B cell (primary cell): ENCODE measurements at regions not wholly inside any gene's neighbourhood (a gene's known extent, or its start where the extent isn't known, plus 50 kb on each side); places are given as distances from the start of the nearest gene placed in this dataset.

Experiments used
- ATAC-seq: fragments of 200-7000 bp; cut with Tn5 transposase; one replicate; pipeline ENCODE4 v1.10.0; 2021; ENCODE audit warnings: low read depth, mild to moderate bottlenecking, moderate number of reproducible peaks, moderate library complexity
- CTCF ChIA-PET: fragments of 350-600 bp; sonication (Branson Sonifier 250); formaldehyde crosslinking; loops from one replicate; lab custom pipeline; 2021; ENCODE audit warnings: antibody characterized with exemption, inconsistent platforms; lab: Charles Lee
- POLR2A ChIA-PET: fragments of 350-600 bp; sonication (Branson Sonifier 250); formaldehyde crosslinking; loops from one replicate; lab custom pipeline; 2021; ENCODE audit warnings: antibody characterized with exemption; lab: Charles Lee
- DNase-seq: peaks from one replicate; pipeline ENCODE4 v3.0.0; 2013
- H2AFZ ChIP-seq: 2 replicates; pipeline ENCODE4 v1.6.1; 2012; ENCODE audit warnings: mild to moderate bottlenecking, low read depth, low read length; ENCODE audit not compliant: insufficient read depth, poor library complexity, severe bottlenecking
- H3K27ac ChIP-seq, 2 donors: 1 replicate in 1 of 2; 2 replicates in 1 of 2; pipeline ENCODE4 v1.5.1; 2012 to 2013; ENCODE audit warnings: low read length in 2 of 2, mild to moderate bottlenecking in 2 of 2, moderate library complexity in 1 of 2
- H3K27me3 ChIP-seq, 4 experiments: fragments of 200-600 bp in 1 of 4; sonication (generic) in 1 of 4; replicated peaks in 1 of 4; 1 replicate in 2 of 4; 2 replicates in 2 of 4; pipeline versions ENCODE4 v1.6.1 to v1.7.0; 2013 to 2016; ENCODE audit warnings: low read length in 3 of 4, mild to moderate bottlenecking in 2 of 4, mixed read lengths in 1 of 4, moderate library complexity in 1 of 4; ENCODE audit not compliant: insufficient read depth in 4 of 4, control insufficient read depth in 3 of 4; ENCODE audit errors: control extremely low read depth in 1 of 4
- H3K36me3 ChIP-seq, 2 experiments: replicated peaks in 1 of 2; 1 replicate in 1 of 2; 2 replicates in 1 of 2; pipeline versions ENCODE4 v1.6.1 to v1.7.1; 2013; ENCODE audit warnings: low read length in 1 of 2; ENCODE audit not compliant: insufficient read depth in 2 of 2, control insufficient read depth in 1 of 2; ENCODE audit errors: control extremely low read depth in 1 of 2, extremely low read depth in 1 of 2
- H3K4me1 ChIP-seq, 2 donors: fragments of 200-600 bp in 1 of 2; sonication (generic) in 1 of 2; 1 replicate in 1 of 2; 2 replicates in 1 of 2; pipeline versions ENCODE4 v1.5.1 to v1.6.1; 2013 to 2017; ENCODE audit warnings: low read length in 2 of 2; ENCODE audit not compliant: control insufficient read depth in 2 of 2, insufficient read depth in 2 of 2
- H3K4me2 ChIP-seq: replicated peaks from 2 replicates; pipeline ENCODE3; 2012; ENCODE audit warnings: mild to moderate bottlenecking, low read depth, low read length; ENCODE audit not compliant: poor library complexity, severe bottlenecking
- H3K4me3 ChIP-seq, 5 experiments: fragments of 200-600 bp in 1 of 5; sonication (generic) in 1 of 5; 1 replicate in 3 of 5; 2 replicates in 2 of 5; pipeline versions ENCODE4 v1.5.1 to v1.7.0; 2011 to 2016; ENCODE audit warnings: low read length in 4 of 5, mild to moderate bottlenecking in 4 of 5, low read depth in 2 of 5, control low read depth in 1 of 5, moderate library complexity in 1 of 5; ENCODE audit not compliant: insufficient read depth in 1 of 5; ENCODE audit errors: control extremely low read depth in 1 of 5, extremely low read depth in 1 of 5
- H3K79me2 ChIP-seq: fragments of 200-600 bp; sonication (generic); one replicate; pipeline ENCODE4 v1.6.0; 2016; ENCODE audit warnings: low read length; ENCODE audit not compliant: control insufficient read depth, insufficient read depth
- H3K9ac ChIP-seq: fragments of 200-600 bp; sonication (generic); 2 replicates; pipeline ENCODE4 v1.6.1; 2017; ENCODE audit warnings: mild to moderate bottlenecking, low read length, moderate library complexity
- H3K9me3 ChIP-seq, 3 donors: one replicate each; pipeline versions ENCODE4 v1.6.1 to v1.7.1; 2013; ENCODE audit warnings: low read length in 2 of 3; ENCODE audit not compliant: control insufficient read depth in 2 of 3, insufficient read depth in 1 of 3; ENCODE audit errors: control extremely low read depth in 1 of 3
- H4K20me1 ChIP-seq: 2 replicates; pipeline ENCODE4 v1.6.0; 2012; ENCODE audit warnings: mild to moderate bottlenecking, low read length; ENCODE audit not compliant: insufficient read depth, control insufficient read depth, poor library complexity, severe bottlenecking
- H3K27ac Mint-ChIP-seq: one replicate; pipeline ENCODE4 v1.8.0; 2021; ENCODE audit warnings: mixed read lengths
- H3K27me3 Mint-ChIP-seq: one replicate; pipeline ENCODE4 v1.8.0; 2021; ENCODE audit warnings: mixed read lengths
- H3K4me1 Mint-ChIP-seq: one replicate; pipeline ENCODE4 v1.8.0; 2021; ENCODE audit warnings: mixed read lengths
- H3K4me3 Mint-ChIP-seq: one replicate; pipeline ENCODE4 v1.8.0; 2021; ENCODE audit warnings: mixed read lengths
- H3K9me3 Mint-ChIP-seq: one replicate; pipeline ENCODE4 v1.8.0; 2022; ENCODE audit warnings: mixed read lengths; ENCODE audit not compliant: insufficient read depth
- EZH2 ChIP-seq: IDR thresholded peaks from 2 replicates; pipeline ENCODE4 v1.6.1; 2012; ENCODE audit warnings: borderline replicate concordance, low read depth, mild to moderate bottlenecking, moderate library complexity, low read length; ENCODE audit not compliant: insufficient read depth, poor library complexity, severe bottlenecking
- WGBS: methylation state at CpG from one replicate; pipeline ENCODE4 v1.1.5; 2013; ENCODE audit warnings: missing lambda C conversion rate; ENCODE audit not compliant: insufficient coverage; 5-methylcytosine and 5-hydroxymethylcytosine counted together
- intact Hi-C: fragments of 100-400 bp; cut with micrococcal nuclease; formaldehyde crosslinking; loops from one replicate; pipeline ENCODE4 v1.10.0; 2022
- TF ChIP-seq, protein P1 (sequence below): fragments of 200-600 bp; IDR thresholded peaks from one replicate; pipeline ENCODE4 v1.8.0; 2022; ENCODE audit warnings: antibody characterized with exemption, mild to moderate bottlenecking

DNA sequence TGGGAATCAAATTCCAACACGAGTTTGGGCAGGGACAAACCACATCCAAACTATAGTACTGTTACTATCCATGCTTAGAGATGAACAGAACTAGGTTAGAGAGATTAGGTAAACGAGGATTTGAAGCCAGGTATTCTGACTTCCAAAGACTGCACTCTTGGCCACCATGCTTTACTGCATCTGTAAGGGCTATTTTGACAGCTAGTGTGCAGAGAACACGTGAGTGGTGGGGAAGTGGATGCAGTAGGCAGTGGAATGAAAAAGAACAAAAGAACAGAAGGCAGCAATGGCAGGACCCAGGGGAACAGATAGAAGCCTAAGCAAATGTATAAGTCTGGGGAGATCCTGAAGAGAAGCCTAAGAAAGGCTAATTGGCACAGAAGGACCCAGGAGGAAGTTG, 59.1 kb upstream of the GJA8 start:
- ATAC-seq: no peak
- Mint-ChIP-seq H3K27me3 (peaks cover 21% of the 10 kb centered on the region), H3K27ac (no peak overlapping the region), H3K4me1 (no peaks in the 10 kb centered on the region), H3K4me3 (no peak overlapping the region), H3K9me3 (no peaks in the 10 kb centered on the region)
- Histone ChIP-seq H3K27me3 (no peaks in the 10 kb centered on the region), H3K4me3 (no peak overlapping the region), H3K27ac (no peak overlapping the region), H3K4me2 (no peak overlapping the region), H2AFZ (no peak overlapping the region), H3K4me1 (no peaks in the 10 kb centered on the region), H3K36me3 (no peaks in the 10 kb centered on the region), H4K20me1 (no peaks in the 10 kb centered on the region), H3K79me2 (no peaks in the 10 kb centered on the region), H3K9me3 (no peaks in the 10 kb centered on the region), H3K9ac (no peak overlapping the region)
- POLR2A ChIA-PET: no interaction called here
- 66% methylated on average over 2 of the region's 3 CpGs for WGBS
- TF ChIP-seq, protein P1, sequence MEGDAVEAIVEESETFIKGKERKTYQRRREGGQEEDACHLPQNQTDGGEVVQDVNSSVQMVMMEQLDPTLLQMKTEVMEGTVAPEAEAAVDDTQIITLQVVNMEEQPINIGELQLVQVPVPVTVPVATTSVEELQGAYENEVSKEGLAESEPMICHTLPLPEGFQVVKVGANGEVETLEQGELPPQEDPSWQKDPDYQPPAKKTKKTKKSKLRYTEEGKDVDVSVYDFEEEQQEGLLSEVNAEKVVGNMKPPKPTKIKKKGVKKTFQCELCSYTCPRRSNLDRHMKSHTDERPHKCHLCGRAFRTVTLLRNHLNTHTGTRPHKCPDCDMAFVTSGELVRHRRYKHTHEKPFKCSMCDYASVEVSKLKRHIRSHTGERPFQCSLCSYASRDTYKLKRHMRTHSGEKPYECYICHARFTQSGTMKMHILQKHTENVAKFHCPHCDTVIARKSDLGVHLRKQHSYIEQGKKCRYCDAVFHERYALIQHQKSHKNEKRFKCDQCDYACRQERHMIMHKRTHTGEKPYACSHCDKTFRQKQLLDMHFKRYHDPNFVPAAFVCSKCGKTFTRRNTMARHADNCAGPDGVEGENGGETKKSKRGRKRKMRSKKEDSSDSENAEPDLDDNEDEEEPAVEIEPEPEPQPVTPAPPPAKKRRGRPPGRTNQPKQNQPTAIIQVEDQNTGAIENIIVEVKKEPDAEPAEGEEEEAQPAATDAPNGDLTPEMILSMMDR: no peak
- TF ChIP-seq EZH2: no peak
- intact Hi-C loops: no loop called here
- CTCF ChIA-PET: interaction anchor here (0.5 to 1.0 kb wide), 2 partner anchors 14 to 47 kb away, joined by 4 read pairs; no protein-coding TSS in a partner anchor
- DNase-seq: no peak

DNA sequence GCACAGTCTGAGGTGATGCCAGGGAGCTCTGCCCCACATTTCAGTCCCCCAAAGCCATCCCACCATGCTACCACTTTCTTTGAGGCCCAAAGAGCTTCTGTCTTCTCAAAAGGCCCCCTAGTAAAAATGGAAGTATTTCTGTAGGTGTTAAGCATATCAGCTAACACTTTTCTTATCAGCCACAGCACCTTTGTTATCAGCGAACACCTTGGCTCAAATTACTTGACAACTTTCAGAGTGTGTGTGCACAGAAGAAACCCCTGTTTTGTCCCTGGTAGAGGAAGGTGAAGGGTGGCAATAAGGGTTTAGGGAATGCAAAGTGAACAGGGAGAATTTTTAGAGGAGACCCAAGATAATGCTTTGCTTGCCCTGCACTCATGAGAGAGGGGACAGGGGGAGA, 54.8 kb upstream of the GJA8 start:
- Histone ChIP-seq H3K27me3 (peaks cover 0 to 3% (median 0%) of the 10 kb centered on the region in 4 experiments), H4K20me1 (no peaks in the 10 kb centered on the region), H3K4me2 (no peak overlapping the region), H3K27ac (no peak overlapping the region), H3K4me1 (no peaks in the 10 kb centered on the region), H3K4me3 (no peak overlapping the region), H3K9ac (no peak overlapping the region), H3K9me3 (no peaks in the 10 kb centered on the region), H3K79me2 (no peaks in the 10 kb centered on the region), H3K36me3 (no peaks in the 10 kb centered on the region), H2AFZ (no peak overlapping the region)
- intact Hi-C loops: no loop called here
- Mint-ChIP-seq H3K4me3 (no peak overlapping the region), H3K27me3 (peaks cover 29% of the 10 kb centered on the region), H3K4me1 (no peaks in the 10 kb centered on the region), H3K27ac (no peak overlapping the region), H3K9me3 (no peaks in the 10 kb centered on the region)
- ChIA-PET CTCF (no interaction called here), POLR2A (no interaction called here)
- ATAC-seq (no peak), DNase-seq (no peak)
- no CpG with 5 or more reads among the region's 1 CpG for WGBS
- no peak for TF ChIP-seq EZH2
- TF ChIP-seq, protein P1: no peak
